ENCODE measurements at regions not wholly inside any gene's neighbourhood (a gene's known extent, or its start where the extent isn't known, plus 50 kb on each side); places are given as distances from the start of the nearest gene placed in this dataset.

GRCh38 chr2:153101187-153101586 lies 377.4 kb downstream of the RPRM start:
- Histone ChIP-seq H3K9me3 (no peaks in the 10 kb centered on the region), H3K27me3 (no peaks in the 10 kb centered on the region), H3K36me3 (no peaks in the 10 kb centered on the region), H3K4me1 (no peaks in the 10 kb centered on the region), H3K4me3 (no peak overlapping the region), H3K27ac (no peak overlapping the region)
- no peak for DNase-seq (ENCODE audit: low spot score in 2 of 2)
- intact Hi-C loops (cut with DNase I; ENCODE audit: low total_unique reads) = no loop called here
- TF ChIP-seq POLR2A (IDR thresholded peaks at IDR 0.05) (no peak), POLR2AphosphoS5 (IDR thresholded peaks at IDR 0.05) (no peak), CTCF (IDR thresholded peaks at IDR 0.05) (no peak)

GRCh38 chr2:153100151-153100550 lies 378.4 kb downstream of the RPRM start:
- H3K4me3 ChIP-seq = no peak overlapping the region
- intact Hi-C loops (cut with DNase I; ENCODE audit: low total_unique reads) = no loop called here
- H3K27ac ChIP-seq = no peak overlapping the region
- TF ChIP-seq POLR2AphosphoS5 (IDR thresholded peaks at IDR 0.05) (no peak), POLR2A (IDR thresholded peaks at IDR 0.05) (no peak), CTCF (IDR thresholded peaks at IDR 0.05) (no peak)
- DNase-seq (ENCODE audit: low spot score in 2 of 2) = no peak
- no peaks in the 10 kb centered on the region for H3K4me1 ChIP-seq
- no peaks in the 10 kb centered on the region for H3K9me3 ChIP-seq
- H3K36me3 ChIP-seq = no peaks in the 10 kb centered on the region
- H3K27me3 ChIP-seq = no peaks in the 10 kb centered on the region

DNA sequence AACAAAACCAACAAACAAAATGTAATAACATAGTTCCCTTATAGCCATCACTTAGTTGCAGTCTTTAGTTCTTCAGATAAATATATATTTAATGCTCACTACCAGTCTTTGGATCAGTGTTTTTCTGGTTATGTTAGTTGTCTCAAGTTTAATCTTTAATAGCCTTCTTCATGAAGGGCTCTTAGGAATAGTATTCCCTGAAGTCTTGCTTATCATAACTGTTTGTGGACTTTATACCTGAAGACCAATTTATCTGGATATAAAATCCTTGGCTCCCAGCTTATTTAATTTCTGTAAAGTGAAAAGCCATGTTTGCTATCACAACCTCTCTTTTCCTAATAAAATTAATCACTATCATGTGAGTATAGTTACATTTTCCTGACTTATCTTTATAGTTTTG lies 379.7 kb downstream of the ARL6IP6 start:
- no peaks in the 10 kb centered on the region for H3K9me3 ChIP-seq
- H3K4me1 ChIP-seq = no peaks in the 10 kb centered on the region
- no peak overlapping the region for H3K4me3 ChIP-seq
- H3K27ac ChIP-seq = no peak overlapping the region
- H3K36me3 ChIP-seq = no peaks in the 10 kb centered on the region
- no peak for DNase-seq (ENCODE audit: low spot score in 2 of 2)
- TF ChIP-seq POLR2AphosphoS5 (IDR thresholded peaks at IDR 0.05) (no peak), POLR2A (IDR thresholded peaks at IDR 0.05) (no peak), CTCF (IDR thresholded peaks at IDR 0.05) (no peak)
- intact Hi-C loops (cut with DNase I; ENCODE audit: low total_unique reads) = no loop called here
- H3K27me3 ChIP-seq = no peaks in the 10 kb centered on the region

- H3K4me3 ChIP-seq = no peak overlapping the region
- intact Hi-C loops (cut with DNase I; ENCODE audit: low total_unique reads) = no loop called here
- TF ChIP-seq POLR2A (IDR thresholded peaks at IDR 0.05) = no peak
- TF ChIP-seq CTCF (IDR thresholded peaks at IDR 0.05) = no peak
- no peak for TF ChIP-seq POLR2AphosphoS5 (IDR thresholded peaks at IDR 0.05)
- no peak for DNase-seq (ENCODE audit: low spot score in 2 of 2)
- peaks cover 0 to 6% of the 10 kb centered on the region in 2 donors for H3K9me3 ChIP-seq
- no peaks in the 10 kb centered on the region for H3K4me1 ChIP-seq
- no peak overlapping the region for H3K27ac ChIP-seq
- no peaks in the 10 kb centered on the region for H3K36me3 ChIP-seq
- no peaks in the 10 kb centered on the region for H3K27me3 ChIP-seq
Measured at GRCh38 chr2:153096272-153096671, 377.9 kb downstream of the ARL6IP6 start.

GRCh38 chr2:153091344-153091743 lies 372.9 kb downstream of the ARL6IP6 start:
- DNase-seq (ENCODE audit: low spot score in 2 of 2) = no peak
- TF ChIP-seq POLR2A (IDR thresholded peaks at IDR 0.05) (no peak), CTCF (IDR thresholded peaks at IDR 0.05) (no peak), POLR2AphosphoS5 (IDR thresholded peaks at IDR 0.05) (no peak)
- H3K9me3 ChIP-seq = peaks cover 0 to 6% of the 10 kb centered on the region in 2 donors
- H3K27me3 ChIP-seq = no peaks in the 10 kb centered on the region
- H3K36me3 ChIP-seq = no peaks in the 10 kb centered on the region
- H3K27ac ChIP-seq = no peak overlapping the region
- no peak overlapping the region for H3K4me3 ChIP-seq
- no peaks in the 10 kb centered on the region for H3K4me1 ChIP-seq
- intact Hi-C loops (cut with DNase I; ENCODE audit: low total_unique reads) = no loop called here
